Lower lobe of right lung (tissue), 2 donors: ENCODE measurements at regions not wholly inside any gene's neighbourhood (a gene's known extent, or its start where the extent isn't known, plus 50 kb on each side); places are given as distances from the start of the nearest gene placed in this dataset.

Experiments
- ATAC-seq, 2 donors: fragments of 200-7000 bp; cut with Tn5 transposase; one replicate each; pipeline ENCODE4 v1.9.1; 2020 to 2022; ENCODE audit warnings: mild to moderate bottlenecking in 2 of 2, moderate library complexity in 2 of 2
- DNase-seq: peaks from one replicate; pipeline ENCODE4 v3.0.0-alpha.2; 2020
- H3K27ac ChIP-seq: fragments of 200-600 bp; one replicate; pipeline ENCODE4 v1.8.0; 2022
- H3K27me3 ChIP-seq: fragments of 200-600 bp; one replicate; pipeline ENCODE4 v1.8.0; 2022; ENCODE audit warnings: low read depth
- H3K36me3 ChIP-seq: fragments of 200-600 bp; one replicate; pipeline ENCODE4 v1.8.0; 2022; ENCODE audit warnings: mild to moderate bottlenecking
- H3K4me1 ChIP-seq: fragments of 200-600 bp; one replicate; pipeline ENCODE4 v1.8.0; 2022
- H3K4me3 ChIP-seq: fragments of 200-600 bp; one replicate; pipeline ENCODE4 v1.8.0; 2022; ENCODE audit warnings: mild to moderate bottlenecking
- H3K9me3 ChIP-seq: fragments of 200-600 bp; one replicate; pipeline ENCODE4 v1.8.0; 2022
- intact Hi-C: fragments of 100-400 bp; cut with DNase I; formaldehyde crosslinking; loops from one replicate; pipeline ENCODE4 v1.11.0; 2022
- TF ChIP-seq, protein P1 (sequence below): fragments of 200-600 bp; IDR thresholded peaks from one replicate; pipeline ENCODE4 v1.8.0; 2022; ENCODE audit warnings: antibody characterized with exemption, mild to moderate bottlenecking
- donor health status: DM: no; HTN: yes; CAD: no; lungs with severe emphysema.

- Histone ChIP-seq H3K4me1 (peaks cover 25% of the 10 kb centered on the region), H3K36me3 (no peaks in the 10 kb centered on the region), H3K4me3 (no peak overlapping the region), H3K27ac (no peak overlapping the region), H3K9me3 (no peaks in the 10 kb centered on the region), H3K27me3 (no peaks in the 10 kb centered on the region)
- ATAC-seq (no peak), DNase-seq (no peak)
- intact Hi-C loops: no loop called here
- TF ChIP-seq, protein P1, sequence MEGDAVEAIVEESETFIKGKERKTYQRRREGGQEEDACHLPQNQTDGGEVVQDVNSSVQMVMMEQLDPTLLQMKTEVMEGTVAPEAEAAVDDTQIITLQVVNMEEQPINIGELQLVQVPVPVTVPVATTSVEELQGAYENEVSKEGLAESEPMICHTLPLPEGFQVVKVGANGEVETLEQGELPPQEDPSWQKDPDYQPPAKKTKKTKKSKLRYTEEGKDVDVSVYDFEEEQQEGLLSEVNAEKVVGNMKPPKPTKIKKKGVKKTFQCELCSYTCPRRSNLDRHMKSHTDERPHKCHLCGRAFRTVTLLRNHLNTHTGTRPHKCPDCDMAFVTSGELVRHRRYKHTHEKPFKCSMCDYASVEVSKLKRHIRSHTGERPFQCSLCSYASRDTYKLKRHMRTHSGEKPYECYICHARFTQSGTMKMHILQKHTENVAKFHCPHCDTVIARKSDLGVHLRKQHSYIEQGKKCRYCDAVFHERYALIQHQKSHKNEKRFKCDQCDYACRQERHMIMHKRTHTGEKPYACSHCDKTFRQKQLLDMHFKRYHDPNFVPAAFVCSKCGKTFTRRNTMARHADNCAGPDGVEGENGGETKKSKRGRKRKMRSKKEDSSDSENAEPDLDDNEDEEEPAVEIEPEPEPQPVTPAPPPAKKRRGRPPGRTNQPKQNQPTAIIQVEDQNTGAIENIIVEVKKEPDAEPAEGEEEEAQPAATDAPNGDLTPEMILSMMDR: no peak
These were observed 57.5 kb upstream of the IFFO2 start for GRCh38 chr1:19013826-19014548.

- no peaks in the 10 kb centered on the region for H3K27me3 ChIP-seq
- no peaks in the 10 kb centered on the region for H3K9me3 ChIP-seq
- no peak overlapping the region for H3K4me3 ChIP-seq
- TF ChIP-seq, protein P1: no peak
- peaks cover 25% of the 10 kb centered on the region for H3K4me1 ChIP-seq
- ATAC-seq: no peak
- intact Hi-C loops: no loop called here
- H3K36me3 ChIP-seq: no peaks in the 10 kb centered on the region
- peak overlapping the region; percentile 63 for H3K27ac ChIP-seq
- no peak for DNase-seq
These were observed 55.4 kb upstream of the IFFO2 start for GRCh38 chr1:19011845-19012231.

DNA sequence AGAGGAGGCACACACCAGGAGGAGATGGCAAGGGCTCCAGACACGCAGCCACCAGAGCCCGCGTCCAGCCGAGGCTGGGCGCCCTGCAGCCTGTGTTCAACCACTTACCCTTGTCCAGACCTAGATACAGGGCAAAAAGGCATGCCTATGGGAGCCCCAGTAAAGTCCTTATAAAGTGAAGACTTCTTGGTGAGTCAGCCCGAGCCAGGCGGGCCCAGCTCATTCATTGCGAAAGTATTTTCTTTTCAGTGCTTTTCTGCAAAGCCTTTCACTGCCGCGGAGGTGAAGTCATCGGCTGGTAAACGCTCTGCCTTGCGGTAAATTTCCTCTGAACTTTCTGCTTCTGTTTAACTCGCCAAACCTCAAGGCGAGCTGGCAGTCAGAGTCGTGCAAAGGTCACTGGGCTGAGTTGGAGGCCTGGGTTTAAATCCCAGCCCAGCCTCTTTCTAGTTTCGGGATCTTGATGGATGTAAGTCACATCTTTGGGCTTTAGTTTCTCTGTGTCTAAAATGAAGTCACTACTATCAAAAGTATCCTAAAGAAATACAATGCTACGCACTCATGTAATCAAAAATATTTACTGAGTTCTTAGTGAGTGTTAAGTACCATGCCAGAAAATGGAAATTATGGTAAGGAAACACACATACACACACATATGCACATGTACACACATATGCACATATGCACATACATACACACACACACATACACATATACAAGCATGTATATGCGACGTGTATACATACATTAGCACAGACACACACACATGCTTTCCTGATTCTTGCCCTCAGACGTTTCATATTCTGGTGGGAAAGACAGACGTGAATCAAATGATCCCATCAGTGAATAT lies 54.7 kb upstream of the IFFO2 start:
- Histone ChIP-seq H3K4me3 (no peak overlapping the region), H3K4me1 (peaks cover 25% of the 10 kb centered on the region)
- peak; percentile 81 for DNase-seq

GRCh38 chr1:19010503-19010902 lies 54.0 kb upstream of the IFFO2 start:
- TF ChIP-seq, protein P1: no peak
- intact Hi-C loops: no loop called here

More for the DNA sequence above, 54.7 kb upstream of the IFFO2 start:
- Histone ChIP-seq H3K27ac (peak overlapping the region; percentile 63), H3K9me3 (no peaks in the 10 kb centered on the region), H3K36me3 (no peaks in the 10 kb centered on the region), H3K27me3 (no peaks in the 10 kb centered on the region)
- ATAC-seq: peak; percentile 88 to 93
- TF ChIP-seq, protein P1: no peak
- intact Hi-C loops: no loop called here

DNA sequence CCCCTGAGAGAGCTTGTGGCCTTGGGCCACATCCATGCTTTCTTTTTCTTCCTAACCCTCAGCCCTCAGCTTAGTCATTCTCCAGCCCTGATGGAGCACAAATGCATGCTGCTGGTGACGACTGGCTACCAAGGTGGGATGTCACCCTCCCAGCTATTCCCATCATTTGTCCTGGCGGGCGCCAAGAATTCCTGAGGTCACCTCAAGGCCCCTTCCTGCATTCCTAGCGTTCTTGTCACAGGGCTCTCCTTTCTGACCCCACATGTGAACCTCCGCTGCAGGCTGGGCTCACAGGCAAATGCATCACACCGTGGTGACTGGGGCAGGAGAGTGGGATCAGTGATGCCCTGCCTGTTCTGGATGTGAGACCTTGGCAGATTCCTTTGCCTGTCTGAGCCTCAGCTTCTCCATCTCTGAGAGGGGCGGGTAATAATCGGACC lies 53.4 kb upstream of the IFFO2 start:
- Histone ChIP-seq H3K27ac (no peak overlapping the region), H3K9me3 (no peaks in the 10 kb centered on the region), H3K27me3 (no peaks in the 10 kb centered on the region), H3K36me3 (no peaks in the 10 kb centered on the region), H3K4me1 (peaks cover 25% of the 10 kb centered on the region), H3K4me3 (no peak overlapping the region)
- TF ChIP-seq, protein P1: no peak
- intact Hi-C loops: no loop called here
- ATAC-seq: peak; percentile 12 to 36
- DNase-seq: no peak

More at GRCh38 chr1:19010503-19010902, 54.0 kb upstream of the IFFO2 start:
- no peaks in the 10 kb centered on the region for H3K27me3 ChIP-seq
- ATAC-seq (peak; percentile 26 to 54), DNase-seq (no peak)
- H3K9me3 ChIP-seq: no peaks in the 10 kb centered on the region
- peaks cover 25% of the 10 kb centered on the region for H3K4me1 ChIP-seq
- H3K27ac ChIP-seq: peak overlapping the region; percentile 63
- H3K36me3 ChIP-seq: no peaks in the 10 kb centered on the region
- no peak overlapping the region for H3K4me3 ChIP-seq
